GM19023 (cell line): ENCODE measurements at regions not wholly inside any gene's neighbourhood (a gene's known extent, or its start where the extent isn't known, plus 50 kb on each side); places are given as distances from the start of the nearest gene placed in this dataset.

Source experiments
- ATAC-seq: cut with Tn5 transposase; IDR thresholded peaks from one replicate; pipeline ENCODE4 v1.9.1; 2021; ENCODE audit warnings: mild to moderate bottlenecking, moderate library complexity; ENCODE audit not compliant: unreplicated experiment

DNA sequence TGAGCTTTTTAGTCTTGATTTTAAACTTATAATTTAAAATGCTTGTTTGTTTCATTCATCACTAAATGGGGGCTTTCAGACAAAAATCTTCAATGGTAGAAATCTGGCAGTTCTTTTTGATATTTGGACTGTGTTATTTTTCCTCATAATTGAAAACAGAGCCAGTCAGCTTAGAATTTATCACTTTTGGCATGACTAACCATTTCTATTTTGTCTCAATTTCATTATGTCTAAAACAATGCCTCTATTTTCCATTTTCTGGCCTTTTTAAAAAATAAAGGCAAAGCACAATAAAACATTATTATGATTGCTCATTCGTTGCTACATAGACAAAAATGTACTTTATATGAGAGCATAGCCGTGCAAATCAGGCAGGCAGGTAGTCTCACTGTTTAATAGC lies 434.5 kb downstream of the XIRP2 start:
- ATAC-seq: no peak

DNA sequence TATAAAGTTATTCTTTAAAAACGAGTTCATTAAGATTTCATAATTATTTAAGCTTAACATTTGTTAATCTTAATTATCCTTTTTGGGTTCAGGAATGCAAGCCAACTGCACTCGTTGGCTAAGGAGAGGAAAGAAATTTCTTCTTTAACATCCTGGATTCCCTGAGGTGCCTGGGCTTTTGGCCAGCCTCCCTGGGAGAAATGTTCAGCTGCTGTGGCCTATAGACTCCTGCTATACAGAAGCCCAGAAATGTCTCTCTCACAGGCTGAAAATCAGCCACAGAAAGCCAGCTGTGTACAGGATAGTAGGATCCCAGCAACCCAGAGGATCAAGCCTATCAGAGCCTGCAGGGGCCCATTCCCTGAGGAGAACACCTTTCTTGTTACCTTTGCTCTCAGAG lies 430.3 kb downstream of the XIRP2 start:
- ATAC-seq: no peak

DNA sequence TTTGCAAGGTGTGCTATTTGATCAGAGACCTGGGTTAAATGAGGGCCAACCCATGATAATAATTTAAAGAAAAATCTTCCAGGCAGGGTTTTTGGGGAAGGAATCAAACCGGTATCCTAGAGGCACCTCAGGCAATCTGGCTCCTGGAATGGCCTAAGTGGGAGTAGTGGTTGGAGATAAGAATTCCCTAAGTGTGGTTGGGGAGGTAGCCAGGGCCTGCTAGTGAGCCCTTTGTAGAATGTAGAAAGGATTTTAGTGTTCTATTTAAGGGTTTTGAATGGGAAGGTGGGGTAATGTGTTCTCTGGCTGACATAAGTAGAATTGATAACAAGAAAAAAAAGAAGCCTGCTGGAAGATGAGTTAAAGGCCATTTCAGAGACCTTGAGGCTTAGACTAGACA lies 422.2 kb downstream of the XIRP2 start:
- no peak for ATAC-seq
